Sigmoid colon (tissue), 4 donors: ENCODE measurements at regions not wholly inside any gene's neighbourhood (a gene's known extent, or its start where the extent isn't known, plus 50 kb on each side); places are given as distances from the start of the nearest gene placed in this dataset.

Experiments used
- CTCF ChIP-seq, 4 experiments: fragments of 450-650 bp in 3 of 4; fragments of 200-600 bp in 1 of 4; IDR thresholded peaks; one replicate each; pipeline ENCODE4 v1.5.1; 2016 to 2019; ENCODE audit warnings: antibody characterized with exemption in 4 of 4, mild to moderate bottlenecking in 3 of 4, moderate library complexity in 2 of 4
- EP300 ChIP-seq, 4 donors: sonication (generic); formaldehyde crosslinking; IDR thresholded peaks; one replicate each; pipeline ENCODE4 v1.6.1; 2017; ENCODE audit warnings: antibody characterized with exemption in 4 of 4
- POLR2A ChIP-seq, 2 donors: fragments of 450-650 bp; IDR thresholded peaks; one replicate each; pipeline ENCODE4 v1.6.1; 2016; ENCODE audit warnings: antibody characterized with exemption in 2 of 2, mild to moderate bottlenecking in 2 of 2, moderate library complexity in 2 of 2

DNA sequence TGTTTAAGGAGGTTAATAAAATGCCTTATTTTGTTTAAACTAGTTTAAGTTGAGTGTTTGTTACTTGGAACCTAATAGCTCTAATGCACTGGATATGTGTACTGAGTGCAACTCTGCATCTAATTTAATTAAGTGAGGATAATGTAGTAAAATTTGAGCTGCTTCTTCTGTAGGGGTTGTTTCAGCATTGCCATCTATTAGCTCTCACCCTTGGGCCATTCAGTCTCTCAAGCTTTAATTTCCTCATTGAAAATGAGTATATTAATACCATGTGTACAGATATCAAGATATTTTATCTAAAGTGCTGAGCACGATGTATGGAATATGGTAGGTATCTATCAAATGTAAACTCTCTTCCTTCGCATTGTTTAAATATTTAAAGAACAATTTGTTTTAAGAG lies 375.7 kb upstream of the LRRC3B start:
- no peak for TF ChIP-seq CTCF (IDR thresholded peaks at IDR 0.05)
- no peak for TF ChIP-seq POLR2A (IDR thresholded peaks at IDR 0.05)
- TF ChIP-seq EP300 (IDR thresholded peaks at IDR 0.05): no peak
